ENCODE measurements at regions not wholly inside any gene's neighbourhood (a gene's known extent, or its start where the extent isn't known, plus 50 kb on each side); places are given as distances from the start of the nearest gene placed in this dataset.

- Histone ChIP-seq H3K27me3 (replicated peaks; ENCODE audit: control insufficient read depth, insufficient read depth, low read length) (no peaks in the 10 kb centered on the region), H3K9me3 (no peaks in the 10 kb centered on the region), H3K4me1 (no peaks in the 10 kb centered on the region), H3K36me3 (ENCODE audit: control insufficient read depth, insufficient read depth, low read length) (no peaks in the 10 kb centered on the region), H3K4me3 (ENCODE audit: low read depth, low read length) (no peak overlapping the region)
- intact Hi-C loops (cut with micrococcal nuclease; ENCODE audit: unreplicated experiment) = no loop called here
- no peak for TF ChIP-seq CTCF (IDR thresholded peaks at IDR 0.05; ENCODE audit: insufficient read depth in 1 of 2, low read depth in 1 of 2, low read length in 1 of 2, severe bottlenecking in 1 of 2, unreplicated experiment in 1 of 2)
- Mint-ChIP-seq H3K27ac (ENCODE audit: unreplicated experiment) (no peak overlapping the region), H3K27me3 (ENCODE audit: insufficient read depth, unreplicated experiment) (peaks cover 19% of the 10 kb centered on the region), H3K36me3 (ENCODE audit: insufficient read depth, unreplicated experiment) (no peaks in the 10 kb centered on the region), H3K4me1 (ENCODE audit: low read depth, unreplicated experiment) (no peaks in the 10 kb centered on the region), H3K9me3 (ENCODE audit: unreplicated experiment) (no peaks in the 10 kb centered on the region), H3K4me3 (ENCODE audit: unreplicated experiment) (no peak overlapping the region)
- no TSS peak for BruUV-seq (replicated peaks)
- POLR2A ChIA-PET = no interaction called here
- CTCF ChIA-PET = no interaction called here
- no peak for DNase-seq
Measured at GRCh38 chr3:55159711-55160110, 231.9 kb upstream of the LRTM1 start.

- no TSS peak for BruUV-seq (replicated peaks)
- Mint-ChIP-seq H3K9me3 (ENCODE audit: unreplicated experiment) (no peaks in the 10 kb centered on the region), H3K36me3 (ENCODE audit: insufficient read depth, unreplicated experiment) (no peaks in the 10 kb centered on the region), H3K27ac (ENCODE audit: unreplicated experiment) (no peak overlapping the region), H3K27me3 (ENCODE audit: insufficient read depth, unreplicated experiment) (peaks cover 19% of the 10 kb centered on the region), H3K4me1 (ENCODE audit: low read depth, unreplicated experiment) (no peaks in the 10 kb centered on the region), H3K4me3 (ENCODE audit: unreplicated experiment) (no peak overlapping the region)
- POLR2A ChIA-PET = no interaction called here
- intact Hi-C loops (cut with micrococcal nuclease; ENCODE audit: unreplicated experiment) = no loop called here
- no peaks in the 10 kb centered on the region for H3K36me3 ChIP-seq (ENCODE audit: control insufficient read depth, insufficient read depth, low read length)
- CTCF ChIA-PET = no interaction called here
- H3K4me1 ChIP-seq = no peaks in the 10 kb centered on the region
- TF ChIP-seq CTCF (IDR thresholded peaks at IDR 0.05; ENCODE audit: insufficient read depth in 1 of 2, low read depth in 1 of 2, low read length in 1 of 2, severe bottlenecking in 1 of 2, unreplicated experiment in 1 of 2) = no peak
- H3K9me3 ChIP-seq = no peaks in the 10 kb centered on the region
- H3K4me3 ChIP-seq (ENCODE audit: low read depth, low read length) = no peak overlapping the region
- DNase-seq = no peak
- no peaks in the 10 kb centered on the region for H3K27me3 ChIP-seq (replicated peaks; ENCODE audit: control insufficient read depth, insufficient read depth, low read length)
Measured at GRCh38 chr3:55159016-55159415, 231.2 kb upstream of the LRTM1 start.

- Histone ChIP-seq H3K4me1 (no peaks in the 10 kb centered on the region), H3K9me3 (no peaks in the 10 kb centered on the region), H3K27me3 (replicated peaks; ENCODE audit: control insufficient read depth, insufficient read depth, low read length) (no peaks in the 10 kb centered on the region), H3K4me3 (ENCODE audit: low read depth, low read length) (no peak overlapping the region), H3K36me3 (ENCODE audit: control insufficient read depth, insufficient read depth, low read length) (no peaks in the 10 kb centered on the region)
- Mint-ChIP-seq H3K9me3 (ENCODE audit: unreplicated experiment) (no peaks in the 10 kb centered on the region), H3K4me1 (ENCODE audit: low read depth, unreplicated experiment) (no peaks in the 10 kb centered on the region), H3K4me3 (ENCODE audit: unreplicated experiment) (no peak overlapping the region), H3K27me3 (ENCODE audit: insufficient read depth, unreplicated experiment) (peaks cover 19% of the 10 kb centered on the region), H3K27ac (ENCODE audit: unreplicated experiment) (no peak overlapping the region), H3K36me3 (ENCODE audit: insufficient read depth, unreplicated experiment) (no peaks in the 10 kb centered on the region)
- POLR2A ChIA-PET = no interaction called here
- no TSS peak for BruUV-seq (replicated peaks)
- CTCF ChIA-PET = no interaction called here
- no peak for TF ChIP-seq CTCF (IDR thresholded peaks at IDR 0.05; ENCODE audit: insufficient read depth in 1 of 2, low read depth in 1 of 2, low read length in 1 of 2, severe bottlenecking in 1 of 2, unreplicated experiment in 1 of 2)
- intact Hi-C loops (cut with micrococcal nuclease; ENCODE audit: unreplicated experiment) = no loop called here
- no peak for DNase-seq
Measured at GRCh38 chr3:55158345-55158744, 230.5 kb upstream of the LRTM1 start.

All from Caco-2 (cell line).